ENCODE measurements at regions not wholly inside any gene's neighbourhood (a gene's known extent, or its start where the extent isn't known, plus 50 kb on each side); places are given as distances from the start of the nearest gene placed in this dataset.
A peak's percentile ranks its signal among the peaks of the same experiment; 100 is the strongest.

- H3K4me3 ChIP-seq, result no peak overlapping the region
- no peaks in the 10 kb centered on the region for H3K4me1 ChIP-seq
- H3K27me3 ChIP-seq, result no peaks in the 10 kb centered on the region
- 90% methylated on average over 6 of the region's 6 CpGs for WGBS
- H3K36me3 ChIP-seq, result no peaks in the 10 kb centered on the region
- TF ChIP-seq CTCF (IDR thresholded peaks at IDR 0.05) (no peak), EP300 (IDR thresholded peaks at IDR 0.05) (no peak), POLR2A (IDR thresholded peaks at IDR 0.05) (no peak), POLR2AphosphoS5 (IDR thresholded peaks at IDR 0.05) (no peak)
- no peaks in the 10 kb centered on the region for H3K9me3 ChIP-seq
- H3K27ac ChIP-seq, result no peak overlapping the region
- no peak for DNase-seq (ENCODE audit: low spot score in 2 of 2)
Observed at GRCh38 chr2:146879882-146880281, 964.9 kb upstream of the ACVR2A start.

GRCh38 chr2:146874260-146874658 is 970.6 kb upstream of the ACVR2A start:
- Histone ChIP-seq H3K27me3 (no peaks in the 10 kb centered on the region), H3K36me3 (no peaks in the 10 kb centered on the region), H3K4me1 (peaks cover 10% of the 10 kb centered on the region), H3K27ac (no peak overlapping the region), H3K4me3 (no peak overlapping the region), H3K9me3 (no peaks in the 10 kb centered on the region)
- TF ChIP-seq EP300 (IDR thresholded peaks at IDR 0.05) (no peak), POLR2AphosphoS5 (IDR thresholded peaks at IDR 0.05) (peak in 1 of 3 donors; percentile 20)
- WGBS, result 24% methylated on average over 4 of the region's 4 CpGs
- DNase-seq (ENCODE audit: low spot score in 2 of 2), result no peak

GRCh38 chr2:146873646-146874259 is 971.1 kb upstream of the ACVR2A start:
- Histone ChIP-seq H3K27ac (no peak overlapping the region), H3K36me3 (no peaks in the 10 kb centered on the region), H3K9me3 (no peaks in the 10 kb centered on the region), H3K4me1 (peaks cover 10% of the 10 kb centered on the region), H3K4me3 (no peak overlapping the region), H3K27me3 (no peaks in the 10 kb centered on the region)
- TF ChIP-seq POLR2AphosphoS5 (IDR thresholded peaks at IDR 0.05) (no peak), CTCF (IDR thresholded peaks at IDR 0.05) (no peak), POLR2A (IDR thresholded peaks at IDR 0.05) (no peak), EP300 (IDR thresholded peaks at IDR 0.05) (no peak)
- no peak for DNase-seq (ENCODE audit: low spot score in 2 of 2)
- 67% methylated on average over 3 of the region's 3 CpGs for WGBS

DNA sequence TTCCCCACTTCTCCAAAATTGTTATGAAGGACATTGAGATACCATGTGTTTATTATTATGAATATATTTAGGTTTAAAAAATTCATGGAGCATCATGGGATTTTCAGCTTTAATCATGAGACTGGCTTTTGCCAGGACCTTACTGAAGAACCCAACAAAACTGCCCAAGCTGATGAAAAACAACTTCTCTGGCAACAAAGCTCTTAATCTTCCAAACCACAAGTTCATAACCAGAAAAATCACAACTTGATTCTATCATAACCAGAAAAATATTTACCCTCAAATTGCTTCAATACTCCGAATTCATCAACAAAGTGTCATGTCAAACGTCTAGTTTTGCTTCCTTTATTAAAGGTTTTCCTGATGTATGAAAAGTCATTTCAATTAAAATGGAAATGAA is 971.8 kb upstream of the ACVR2A start:
- no peak for DNase-seq (ENCODE audit: low spot score in 2 of 2)
- Histone ChIP-seq H3K27ac (no peak overlapping the region), H3K4me1 (peaks cover 10% of the 10 kb centered on the region), H3K36me3 (no peaks in the 10 kb centered on the region), H3K4me3 (no peak overlapping the region), H3K27me3 (no peaks in the 10 kb centered on the region), H3K9me3 (no peaks in the 10 kb centered on the region)
- WGBS, result 58% methylated on average over 2 of the region's 2 CpGs
- TF ChIP-seq POLR2AphosphoS5 (IDR thresholded peaks at IDR 0.05), result no peak
- TF ChIP-seq POLR2A (IDR thresholded peaks at IDR 0.05), result no peak
- no peak for TF ChIP-seq EP300 (IDR thresholded peaks at IDR 0.05)
- TF ChIP-seq CTCF (IDR thresholded peaks at IDR 0.05), result no peak

- Histone ChIP-seq H3K27me3 (no peaks in the 10 kb centered on the region), H3K4me3 (no peak overlapping the region), H3K36me3 (no peaks in the 10 kb centered on the region), H3K27ac (no peak overlapping the region), H3K9me3 (no peaks in the 10 kb centered on the region), H3K4me1 (peaks cover 10% of the 10 kb centered on the region)
- DNase-seq (ENCODE audit: low spot score in 2 of 2), result no peak
- 91% methylated on average over 2 of the region's 2 CpGs for WGBS
- no peak for TF ChIP-seq EP300 (IDR thresholded peaks at IDR 0.05)
- TF ChIP-seq CTCF (IDR thresholded peaks at IDR 0.05), result no peak
- TF ChIP-seq POLR2AphosphoS5 (IDR thresholded peaks at IDR 0.05), result no peak
- no peak for TF ChIP-seq POLR2A (IDR thresholded peaks at IDR 0.05)
Observed at GRCh38 chr2:146870691-146871090, 974.1 kb upstream of the ACVR2A start.

DNA sequence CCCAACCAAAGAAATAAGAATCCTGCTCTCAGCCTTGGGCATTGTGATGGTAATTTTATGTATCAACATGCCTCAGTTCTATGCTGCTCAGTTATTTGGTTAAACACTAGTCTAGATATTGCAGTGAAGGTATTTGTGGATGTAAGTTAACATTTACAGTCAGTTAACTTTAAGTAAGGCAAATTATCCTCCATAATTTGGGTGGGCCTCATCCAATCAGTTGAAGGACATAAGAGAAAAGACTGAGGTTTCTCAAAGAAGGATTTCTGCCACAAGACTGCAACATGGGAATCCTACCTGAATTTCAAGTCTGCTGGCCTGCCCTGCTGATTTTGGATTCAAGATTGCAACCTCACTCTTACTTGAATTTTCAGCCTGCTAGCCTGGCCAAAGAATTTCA is 975.5 kb upstream of the ACVR2A start:
- no peak for DNase-seq (ENCODE audit: low spot score in 2 of 2)
- Histone ChIP-seq H3K9me3 (no peaks in the 10 kb centered on the region), H3K36me3 (no peaks in the 10 kb centered on the region), H3K4me1 (peaks cover 6% of the 10 kb centered on the region), H3K27ac (no peak overlapping the region), H3K4me3 (no peak overlapping the region), H3K27me3 (no peaks in the 10 kb centered on the region)
- TF ChIP-seq POLR2A (IDR thresholded peaks at IDR 0.05) (no peak), EP300 (IDR thresholded peaks at IDR 0.05) (no peak), POLR2AphosphoS5 (IDR thresholded peaks at IDR 0.05) (no peak), CTCF (IDR thresholded peaks at IDR 0.05) (no peak)

Data from suprapubic skin (tissue), 4 donors.